NCI-H774 (cell line): ENCODE measurements at regions not wholly inside any gene's neighbourhood (a gene's known extent, or its start where the extent isn't known, plus 50 kb on each side); places are given as distances from the start of the nearest gene placed in this dataset.
"Not testable (repeated sequence)": the region's sequence is repeated elsewhere in the genome, so short reads cannot be mapped to it uniquely, and the experiment has no call there.

ENCODE experiments used
- DNase-seq: peaks from one replicate; lab custom pipeline; 2025; lab: John Stamatoyannopoulos, UW

- no peak for DNase-seq
Observed at GRCh38 chr10:128178302-128178958, 52.2 kb upstream of the MKI67 start.

GRCh38 chr10:128180843-128181242 is 54.6 kb upstream of the MKI67 start:
- no peak for DNase-seq

GRCh38 chr10:128185627-128186026 is 59.4 kb upstream of the MKI67 start:
- no peak for DNase-seq

GRCh38 chr10:128186959-128187787 is 61.0 kb upstream of the MKI67 start:
- DNase-seq: no peak

GRCh38 chr10:128187788-128188185 is 61.6 kb upstream of the MKI67 start:
- DNase-seq: no peak

GRCh38 chr10:128189176-128189575 is 63.0 kb upstream of the MKI67 start:
- no peak for DNase-seq

GRCh38 chr10:128191847-128192246 is 65.6 kb upstream of the MKI67 start:
- DNase-seq: no peak

GRCh38 chr10:128201826-128202225 is 75.6 kb upstream of the MKI67 start:
- DNase-seq: not testable (repeated sequence)

GRCh38 chr10:128203028-128203427 is 76.8 kb upstream of the MKI67 start:
- no peak for DNase-seq

- not testable (repeated sequence) for DNase-seq
Observed at GRCh38 chr10:128205591-128205990, 79.4 kb upstream of the MKI67 start.

GRCh38 chr10:128206676-128207075 is 80.5 kb upstream of the MKI67 start:
- no peak for DNase-seq

- no peak for DNase-seq
Observed at GRCh38 chr10:128209862-128210214, 83.6 kb upstream of the MKI67 start.

GRCh38 chr10:128210215-128211063 is 84.2 kb upstream of the MKI67 start:
- no peak for DNase-seq

- DNase-seq: no peak
Observed at GRCh38 chr10:128211064-128211504, 84.9 kb upstream of the MKI67 start.

GRCh38 chr10:128211953-128212727 is 85.9 kb upstream of the MKI67 start:
- peak; percentile 32 for DNase-seq

- no peak for DNase-seq
Observed at GRCh38 chr10:128213156-128213555, 86.9 kb upstream of the MKI67 start.

- no peak for DNase-seq
Observed at GRCh38 chr10:128215733-128216132, 89.5 kb upstream of the MKI67 start.

- no peak for DNase-seq
Observed at GRCh38 chr10:128217136-128217535, 90.9 kb upstream of the MKI67 start.

- DNase-seq: no peak
Observed at GRCh38 chr10:128218161-128218560, 91.9 kb upstream of the MKI67 start.

GRCh38 chr10:128219295-128219694 is 93.1 kb upstream of the MKI67 start:
- no peak for DNase-seq

- no peak for DNase-seq
Observed at GRCh38 chr10:128220021-128220420, 93.8 kb upstream of the MKI67 start.

GRCh38 chr10:128221117-128221516 is 94.9 kb upstream of the MKI67 start:
- DNase-seq: no peak
